Psoas muscle (tissue), 7 donors: ENCODE measurements at regions not wholly inside any gene's neighbourhood (a gene's known extent, or its start where the extent isn't known, plus 50 kb on each side); places are given as distances from the start of the nearest gene placed in this dataset.

Source experiments
- ATAC-seq, 4 donors: fragments of 200-7000 bp; cut with Tn5 transposase; one replicate each; pipeline ENCODE4 v1.9.1; 2020; ENCODE audit warnings: moderate library complexity in 3 of 4, mild to moderate bottlenecking in 2 of 4
- DNase-seq, 2 donors: peaks; one replicate each; pipeline ENCODE4 v3.0.0-alpha.2; 2020
- H3K27ac ChIP-seq: fragments of 200-600 bp; one replicate; pipeline ENCODE4 v1.8.0; 2022
- H3K27me3 ChIP-seq, 3 donors: fragments of 200-600 bp in 1 of 3; one replicate each; pipeline versions ENCODE4 v1.6.1 to v1.8.0; 2013 to 2022; ENCODE audit warnings: low read length in 2 of 3, mild to moderate bottlenecking in 2 of 3, moderate library complexity in 1 of 3; ENCODE audit not compliant: insufficient read depth in 3 of 3
- H3K36me3 ChIP-seq, 2 donors: fragments of 200-600 bp in 1 of 2; one replicate each; pipeline versions ENCODE4 v1.6.1 to v1.8.0; 2013 to 2022; ENCODE audit warnings: low read depth in 1 of 2, mild to moderate bottlenecking in 1 of 2, moderate library complexity in 1 of 2; ENCODE audit not compliant: insufficient read depth in 1 of 2
- H3K4me1 ChIP-seq: fragments of 200-600 bp; one replicate; pipeline ENCODE4 v1.8.0; 2022
- H3K4me3 ChIP-seq: fragments of 200-600 bp; one replicate; pipeline ENCODE4 v1.8.0; 2022; ENCODE audit warnings: mild to moderate bottlenecking
- H3K9me3 ChIP-seq: fragments of 200-600 bp; one replicate; pipeline ENCODE4 v1.8.0; 2022
- CTCF ChIP-seq: fragments of 200-600 bp; IDR thresholded peaks from one replicate; pipeline ENCODE4 v1.8.0; 2022; ENCODE audit warnings: antibody characterized with exemption
- WGBS, 3 donors: extraction: QIAGEN DNeasy Blood & Tissue Kit; methylation state at CpG; one replicate each; pipeline versions ENCODE4 v1.1.6 to v1.1.7; 2013; 5-methylcytosine and 5-hydroxymethylcytosine counted together
- intact Hi-C, 2 donors: fragments of 100-400 bp; cut with DNase I; formaldehyde crosslinking; loops; one replicate each; pipeline versions ENCODE4 v1.11.0 to v1.14.2; 2022
- donor health status: healthy with polysubstance abuse.
- donor health status: DM: no; HTN: no; CAD: no; lungs with moderate emphysema.
- donor health status: Bipolar disorder and iron deficiency.
- donor health status: healthy.
- donor health status: DM: yes; HTN: yes; CAD: no.
- donor health status: DM: no; HTN: no; CAD: no.
- donor health status: DM: yes; HTN: yes; CAD: no.

- H3K27me3 ChIP-seq = no peaks in the 10 kb centered on the region
- no peaks in the 10 kb centered on the region for H3K36me3 ChIP-seq
- intact Hi-C loops = no loop called here
- DNase-seq (no peak), ATAC-seq (peak in 1 of 4 donors; percentile 39)
- 25 to 45% (median 31%) methylated on average over 5 of the region's 5 CpGs for WGBS, 3 donors
- no peak overlapping the region for H3K27ac ChIP-seq
- H3K4me1 ChIP-seq = no peaks in the 10 kb centered on the region
- no peaks in the 10 kb centered on the region for H3K9me3 ChIP-seq
- TF ChIP-seq CTCF = no peak
- no peak overlapping the region for H3K4me3 ChIP-seq
Measured at GRCh38 chr3:83715307-83715706, 1243.5 kb upstream of the CADM2 start.

GRCh38 chr3:83729576-83729975 lies 1229.2 kb upstream of the CADM2 start:
- 79 to 89% (median 82%) methylated on average over 1 of the region's 1 CpG for WGBS, 3 donors
- ATAC-seq = no peak
- no peak for TF ChIP-seq CTCF
- Histone ChIP-seq H3K27ac (no peak overlapping the region), H3K27me3 (no peaks in the 10 kb centered on the region), H3K9me3 (no peaks in the 10 kb centered on the region), H3K4me1 (no peaks in the 10 kb centered on the region), H3K4me3 (no peak overlapping the region), H3K36me3 (no peaks in the 10 kb centered on the region)
- intact Hi-C loops = loop anchor here in 1 of 2 donors (5.0 kb wide), 1 partner anchor 178 kb away; no protein-coding TSS in a partner anchor
- DNase-seq = no peak

GRCh38 chr3:83734656-83735055 lies 1224.1 kb upstream of the CADM2 start:
- H3K27me3 ChIP-seq = no peaks in the 10 kb centered on the region
- no peaks in the 10 kb centered on the region for H3K9me3 ChIP-seq
- ATAC-seq (no peak), DNase-seq (no peak)
- H3K4me3 ChIP-seq = no peak overlapping the region
- intact Hi-C loops = no loop called here
- no peaks in the 10 kb centered on the region for H3K36me3 ChIP-seq
- WGBS, 3 donors = 67 to 70% (median 70%) methylated on average over 4 of the region's 4 CpGs
- TF ChIP-seq CTCF = no peak
- no peaks in the 10 kb centered on the region for H3K4me1 ChIP-seq
- no peak overlapping the region for H3K27ac ChIP-seq

- no peak for TF ChIP-seq CTCF
- ATAC-seq = no peak
- intact Hi-C loops = no loop called here
- no peak overlapping the region for H3K27ac ChIP-seq
- no peaks in the 10 kb centered on the region for H3K27me3 ChIP-seq
- no peak overlapping the region for H3K4me3 ChIP-seq
- H3K9me3 ChIP-seq = no peaks in the 10 kb centered on the region
- H3K36me3 ChIP-seq = no peaks in the 10 kb centered on the region
- DNase-seq = no peak
- WGBS, 3 donors = 80 to 84% (median 84%) methylated on average over 4 of the region's 4 CpGs
- H3K4me1 ChIP-seq = no peaks in the 10 kb centered on the region
Measured at GRCh38 chr3:83738202-83738601, 1220.6 kb upstream of the CADM2 start.

GRCh38 chr3:83740504-83740903 lies 1218.3 kb upstream of the CADM2 start:
- no peak for TF ChIP-seq CTCF
- H3K27me3 ChIP-seq = no peaks in the 10 kb centered on the region
- no peak overlapping the region for H3K4me3 ChIP-seq
- DNase-seq = no peak
- no peaks in the 10 kb centered on the region for H3K36me3 ChIP-seq
- intact Hi-C loops = no loop called here
- no peak overlapping the region for H3K27ac ChIP-seq
- no peaks in the 10 kb centered on the region for H3K4me1 ChIP-seq
- WGBS, 3 donors = 45 to 74% (median 52%) methylated on average over 1 of the region's 1 CpG
- ATAC-seq = no peak
- H3K9me3 ChIP-seq = no peaks in the 10 kb centered on the region
